Right lobe of liver (tissue), 6 donors: ENCODE measurements at regions not wholly inside any gene's neighbourhood (a gene's known extent, or its start where the extent isn't known, plus 50 kb on each side); places are given as distances from the start of the nearest gene placed in this dataset.

Experiments
- ATAC-seq, 4 donors: fragments of 200-7000 bp; cut with Tn5 transposase; one replicate each; pipeline ENCODE4 v1.9.1; 2020; ENCODE audit warnings: mild to moderate bottlenecking in 4 of 4, moderate library complexity in 4 of 4
- DNase-seq, 3 donors: peaks; one replicate each; pipeline ENCODE4 v3.0.0-alpha.2; 2020
- H3K27ac ChIP-seq, 3 donors: fragments of 200-600 bp; one replicate each; pipeline ENCODE4 v1.8.0; 2022
- H3K27me3 ChIP-seq, 2 donors: fragments of 200-600 bp; one replicate each; pipeline ENCODE4 v1.8.0; 2022
- H3K36me3 ChIP-seq, 4 donors: fragments of 200-600 bp; sonication (generic) in 1 of 4; one replicate each; pipeline versions ENCODE4 v1.5.1 to v1.8.0; 2017 to 2022; ENCODE audit warnings: control low read depth in 1 of 4
- H3K4me1 ChIP-seq, 4 donors: fragments of 200-600 bp; sonication (generic) in 1 of 4; one replicate each; pipeline versions ENCODE4 v1.5.1 to v1.8.0; 2017 to 2022; ENCODE audit warnings: control low read depth in 1 of 4
- H3K4me3 ChIP-seq, 3 donors: fragments of 200-600 bp; one replicate each; pipeline ENCODE4 v1.8.0; 2022
- H3K9me3 ChIP-seq, 4 donors: fragments of 200-600 bp; sonication (generic) in 1 of 4; one replicate each; pipeline versions ENCODE4 v1.5.1 to v1.8.0; 2017 to 2022; ENCODE audit warnings: control low read depth in 1 of 4
- CTCF ChIP-seq, 4 donors: fragments of 200-600 bp in 3 of 4; fragments of 450-650 bp in 1 of 4; IDR thresholded peaks; one replicate each; pipeline versions ENCODE4 v1.5.1 to v1.8.0; 2016 to 2022; ENCODE audit warnings: antibody characterized with exemption in 4 of 4, mild to moderate bottlenecking in 2 of 4
- POLR2A ChIP-seq: fragments of 450-650 bp; IDR thresholded peaks from one replicate; pipeline ENCODE4 v1.6.1; 2017; ENCODE audit warnings: antibody characterized with exemption, mild to moderate bottlenecking
- WGBS: methylation state at CpG from one replicate; pipeline ENCODE4 v1.1.6; 2018; ENCODE audit warnings: low coverage, low lambda C conversion rate; ENCODE audit not compliant: insufficient coverage; ENCODE audit errors: missing lambda C conversion rate; 5-methylcytosine and 5-hydroxymethylcytosine counted together
- intact Hi-C, 2 donors: fragments of 100-400 bp; cut with DNase I; formaldehyde crosslinking; loops; one replicate each; pipeline versions ENCODE4 v1.11.2 to v1.14.1; 2022
- donor health status: DM: no; HTN: yes; CAD: no.
- donor health status: DM: no; HTN: no; CAD: no.
- donor health status: DM: no; HTN: no; CAD: no.
- donor health status: DM: no; HTN: yes; CAD: no.
- donor health status: DM: no; HTN: yes; CAD: no.

DNA sequence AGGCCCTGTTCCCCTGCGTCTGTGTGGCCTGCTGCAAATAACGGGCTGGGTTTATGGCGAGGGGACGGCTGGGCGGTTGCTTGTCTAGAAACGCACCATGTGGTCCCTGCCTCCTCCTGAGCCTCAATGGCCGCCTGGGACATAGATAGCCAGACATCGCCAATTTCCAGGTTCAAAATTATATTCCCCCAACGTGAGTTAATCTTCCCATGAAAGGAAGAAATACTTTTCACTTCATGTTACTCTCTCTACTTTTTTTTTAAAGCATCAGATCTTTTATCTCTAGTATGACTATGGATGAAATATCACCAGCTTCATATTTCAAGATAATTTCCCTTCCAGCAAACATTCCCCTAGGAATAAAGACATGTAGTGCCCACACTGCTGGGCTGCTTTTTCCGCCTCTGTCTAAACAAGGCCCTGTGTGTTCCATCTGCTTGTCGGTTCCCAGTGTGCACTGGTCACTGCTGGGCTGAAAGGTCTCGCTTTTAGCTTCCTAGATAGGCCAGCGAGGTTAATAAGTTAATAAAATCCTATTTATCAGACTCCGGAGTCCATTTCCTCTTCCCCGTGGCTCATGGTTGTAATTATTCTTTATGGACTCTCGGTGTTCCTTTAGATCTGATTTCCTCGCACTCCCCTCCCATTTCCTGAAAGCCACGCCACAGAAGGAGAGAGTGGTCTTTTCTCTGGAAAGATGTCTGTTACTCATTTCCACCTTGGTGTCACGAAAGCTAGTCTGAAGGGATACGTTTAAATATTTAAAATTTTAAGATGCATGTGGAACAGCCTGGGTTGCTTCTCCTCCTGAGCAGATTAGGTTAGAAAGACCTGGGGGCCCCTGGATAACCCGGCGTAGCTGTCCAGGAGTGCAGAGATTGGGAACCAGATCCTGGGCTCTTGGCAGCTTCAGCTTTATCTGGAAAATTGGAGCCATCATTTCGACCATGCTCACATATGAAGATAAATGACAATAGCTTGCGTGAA is 196.6 kb upstream of the COPS8 start:
- H3K4me1 ChIP-seq, result no peaks in the 10 kb centered on the region
- H3K36me3 ChIP-seq, result no peaks in the 10 kb centered on the region
- peak overlapping the region in 1 of 3 donors; percentile 67 for H3K27ac ChIP-seq
- WGBS, result 66% methylated on average over 19 of the region's 24 CpGs
- no peak overlapping the region for H3K4me3 ChIP-seq
- no peak for DNase-seq
- no peaks in the 10 kb centered on the region for H3K9me3 ChIP-seq
- no peak for TF ChIP-seq CTCF (IDR thresholded peaks at IDR 0.05)
- no peak for TF ChIP-seq POLR2A
- peak; percentile 59 to 89 (median 72) for ATAC-seq
- no peaks in the 10 kb centered on the region for H3K27me3 ChIP-seq
- intact Hi-C loops, result no loop called here

GRCh38 chr2:236889791-236890704 is 195.6 kb upstream of the COPS8 start:
- no peak for TF ChIP-seq POLR2A
- no peak for TF ChIP-seq CTCF (IDR thresholded peaks at IDR 0.05)
- H3K27ac ChIP-seq, result no peak overlapping the region
- no peak for DNase-seq
- no peak overlapping the region for H3K4me3 ChIP-seq
- no peaks in the 10 kb centered on the region for H3K36me3 ChIP-seq
- ATAC-seq, result no peak
- no peaks in the 10 kb centered on the region for H3K27me3 ChIP-seq
- intact Hi-C loops, result no loop called here
- H3K4me1 ChIP-seq, result no peaks in the 10 kb centered on the region
- no peaks in the 10 kb centered on the region for H3K9me3 ChIP-seq
- WGBS, result 84% methylated on average over 6 of the region's 22 CpGs

GRCh38 chr2:236892721-236893120 is 193.0 kb upstream of the COPS8 start:
- H3K36me3 ChIP-seq, result no peaks in the 10 kb centered on the region
- 82% methylated on average over 7 of the region's 7 CpGs for WGBS
- no peak overlapping the region for H3K4me3 ChIP-seq
- TF ChIP-seq CTCF (IDR thresholded peaks at IDR 0.05) (no peak), POLR2A (no peak)
- intact Hi-C loops, result no loop called here
- no peaks in the 10 kb centered on the region for H3K9me3 ChIP-seq
- no peak for ATAC-seq
- no peak for DNase-seq
- H3K4me1 ChIP-seq, result no peaks in the 10 kb centered on the region
- H3K27ac ChIP-seq, result no peak overlapping the region
- no peaks in the 10 kb centered on the region for H3K27me3 ChIP-seq

DNA sequence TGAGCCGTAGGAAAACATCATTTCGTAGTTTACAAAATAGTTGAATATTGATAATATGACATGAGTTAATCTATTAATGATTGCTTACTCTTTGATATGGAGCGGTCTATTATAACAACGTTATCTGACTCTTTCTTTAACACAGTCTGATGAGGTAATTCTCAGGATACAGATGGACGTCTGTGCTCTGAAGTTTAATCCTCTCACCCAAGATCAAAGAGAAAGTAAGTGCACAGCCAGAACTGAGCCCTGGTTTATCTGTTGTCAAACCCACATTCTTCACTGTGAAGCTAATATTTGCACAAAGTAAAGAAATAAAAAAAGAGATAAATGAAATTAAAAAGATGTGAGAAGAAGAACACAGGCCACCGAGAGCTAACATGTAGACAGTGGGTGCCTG is 190.9 kb upstream of the COPS8 start:
- 51% methylated on average over 6 of the region's 6 CpGs for WGBS
- Histone ChIP-seq H3K9me3 (no peaks in the 10 kb centered on the region), H3K4me3 (no peak overlapping the region), H3K27ac (no peak overlapping the region), H3K36me3 (no peaks in the 10 kb centered on the region), H3K27me3 (no peaks in the 10 kb centered on the region), H3K4me1 (no peaks in the 10 kb centered on the region)
- DNase-seq (no peak), ATAC-seq (no peak)
- TF ChIP-seq CTCF (IDR thresholded peaks at IDR 0.05) (no peak), POLR2A (no peak)
- intact Hi-C loops, result no loop called here
